Astrocyte of the cerebellum (primary cell): ENCODE measurements at regions not wholly inside any gene's neighbourhood (a gene's known extent, or its start where the extent isn't known, plus 50 kb on each side); places are given as distances from the start of the nearest gene placed in this dataset.

Source experiments
- DNase-seq: peaks from one replicate; pipeline ENCODE4 v3.0.0-alpha.2; 2011; ENCODE audit warnings: low read depth
- H3K4me3 ChIP-seq: 2 replicates; pipeline ENCODE4 v1.5.1; 2011; ENCODE audit warnings: mild to moderate bottlenecking, low read depth, low read length, moderate library complexity
- in situ Hi-C: cut with HindIII; loops from 2 replicates; pipeline ENCODE4 v1.10.0; 2017; ENCODE audit warnings: low sequenced_read_pairs
- TF ChIP-seq, protein P1 (sequence below): IDR thresholded peaks from 2 replicates; pipeline ENCODE4 v1.5.1; 2012; ENCODE audit warnings: low read length, low read depth, moderate library complexity, mild to moderate bottlenecking; ENCODE audit errors: missing control alignments

DNA sequence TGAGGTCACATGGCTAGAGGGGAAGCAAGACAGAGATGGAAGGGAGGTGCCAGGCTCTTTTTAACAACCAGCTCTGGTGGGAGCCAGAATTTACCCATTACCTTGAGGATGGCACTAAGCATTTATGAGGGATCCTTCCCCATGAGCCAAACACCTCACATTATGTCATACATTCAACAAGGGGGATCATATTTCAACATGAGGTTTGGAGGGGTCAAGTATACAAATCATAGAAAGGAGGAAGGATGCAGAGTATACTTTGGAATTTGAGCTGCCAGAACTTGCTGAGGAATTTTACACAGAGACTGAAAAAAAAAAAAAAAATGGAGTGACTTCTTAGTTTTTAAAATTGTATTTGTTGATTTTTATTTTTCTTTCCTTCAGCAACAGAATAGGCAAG lies 891.4 kb downstream of the CCDC85A start:
- H3K4me3 ChIP-seq, result no peak overlapping the region
- TF ChIP-seq, protein P1, sequence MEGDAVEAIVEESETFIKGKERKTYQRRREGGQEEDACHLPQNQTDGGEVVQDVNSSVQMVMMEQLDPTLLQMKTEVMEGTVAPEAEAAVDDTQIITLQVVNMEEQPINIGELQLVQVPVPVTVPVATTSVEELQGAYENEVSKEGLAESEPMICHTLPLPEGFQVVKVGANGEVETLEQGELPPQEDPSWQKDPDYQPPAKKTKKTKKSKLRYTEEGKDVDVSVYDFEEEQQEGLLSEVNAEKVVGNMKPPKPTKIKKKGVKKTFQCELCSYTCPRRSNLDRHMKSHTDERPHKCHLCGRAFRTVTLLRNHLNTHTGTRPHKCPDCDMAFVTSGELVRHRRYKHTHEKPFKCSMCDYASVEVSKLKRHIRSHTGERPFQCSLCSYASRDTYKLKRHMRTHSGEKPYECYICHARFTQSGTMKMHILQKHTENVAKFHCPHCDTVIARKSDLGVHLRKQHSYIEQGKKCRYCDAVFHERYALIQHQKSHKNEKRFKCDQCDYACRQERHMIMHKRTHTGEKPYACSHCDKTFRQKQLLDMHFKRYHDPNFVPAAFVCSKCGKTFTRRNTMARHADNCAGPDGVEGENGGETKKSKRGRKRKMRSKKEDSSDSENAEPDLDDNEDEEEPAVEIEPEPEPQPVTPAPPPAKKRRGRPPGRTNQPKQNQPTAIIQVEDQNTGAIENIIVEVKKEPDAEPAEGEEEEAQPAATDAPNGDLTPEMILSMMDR, result no peak
- no peak for DNase-seq
- in situ Hi-C loops, result no loop called here

DNA sequence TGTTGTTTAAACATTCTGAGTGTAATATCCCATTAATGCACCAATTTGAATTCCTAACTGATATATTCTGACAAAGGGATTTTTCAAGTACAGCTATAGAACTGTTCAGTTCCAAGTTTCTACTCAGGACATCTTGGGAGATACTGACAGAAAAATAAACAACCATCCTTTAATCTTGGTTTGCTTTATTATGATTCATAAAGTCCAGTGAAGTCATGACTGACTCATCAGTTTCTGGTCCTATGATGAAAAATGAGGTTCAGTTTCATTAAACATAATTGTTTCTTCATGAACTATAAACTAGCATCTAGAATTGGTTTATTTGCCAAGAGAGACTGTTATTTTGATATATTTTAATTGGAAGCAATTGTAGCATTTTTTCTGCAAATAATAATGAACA lies 896.2 kb downstream of the CCDC85A start:
- in situ Hi-C loops, result no loop called here
- DNase-seq, result no peak
- TF ChIP-seq, protein P1, result no peak
- no peak overlapping the region for H3K4me3 ChIP-seq

DNA sequence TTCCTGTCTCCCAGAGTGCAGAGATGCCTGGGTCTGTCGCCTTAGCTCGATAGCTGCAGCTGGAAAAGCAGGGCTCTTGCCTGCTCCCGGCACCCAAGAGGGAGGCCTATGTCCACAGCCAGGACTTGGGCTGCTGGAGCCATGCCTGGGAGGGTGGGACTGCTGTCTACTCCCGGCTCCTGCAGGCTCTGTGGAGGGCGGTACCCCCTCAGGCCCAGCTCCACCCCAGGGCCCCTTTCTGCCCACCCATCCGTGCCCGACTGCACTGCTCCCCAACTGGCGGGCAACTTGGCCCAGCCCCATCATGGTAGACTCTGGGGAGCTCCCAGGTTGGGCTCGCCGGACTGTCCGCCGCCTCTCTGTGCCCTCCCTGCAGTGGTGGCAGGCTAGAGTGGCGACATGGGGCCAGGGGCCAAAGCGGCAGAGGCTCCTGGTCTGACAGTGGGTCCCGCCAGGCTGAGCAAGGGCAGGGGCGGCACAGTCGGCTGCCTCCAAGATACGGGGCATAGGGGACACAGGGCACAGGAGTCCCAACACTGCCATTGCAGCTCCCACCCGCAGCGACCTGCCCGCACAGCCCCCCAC lies 901.0 kb downstream of the CCDC85A start:
- no peak for DNase-seq
- no peak overlapping the region for H3K4me3 ChIP-seq
- TF ChIP-seq, protein P1, result no peak
- in situ Hi-C loops, result no loop called here

DNA sequence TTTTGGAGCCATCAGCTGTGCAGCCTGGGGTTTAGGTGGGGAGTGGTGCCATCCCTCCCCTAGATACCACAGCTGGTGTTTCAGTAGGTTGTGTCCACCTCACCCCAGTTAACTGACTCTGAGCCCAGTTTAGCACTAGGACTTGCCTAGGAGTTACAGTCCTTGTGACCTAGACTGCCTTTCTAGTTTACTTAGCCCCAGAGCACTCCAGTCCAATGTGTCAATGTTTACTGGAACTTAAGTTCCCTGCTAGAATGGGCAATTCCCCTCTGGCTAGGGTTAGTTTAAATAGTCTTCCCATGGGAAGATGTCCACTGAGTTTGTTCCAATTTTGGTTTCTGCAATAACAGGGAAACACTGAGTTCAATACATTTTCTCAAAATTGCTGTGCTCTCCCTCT lies 909.2 kb downstream of the CCDC85A start:
- DNase-seq, result no peak
- in situ Hi-C loops, result no loop called here
- H3K4me3 ChIP-seq, result no peak overlapping the region
- TF ChIP-seq, protein P1, result no peak

DNA sequence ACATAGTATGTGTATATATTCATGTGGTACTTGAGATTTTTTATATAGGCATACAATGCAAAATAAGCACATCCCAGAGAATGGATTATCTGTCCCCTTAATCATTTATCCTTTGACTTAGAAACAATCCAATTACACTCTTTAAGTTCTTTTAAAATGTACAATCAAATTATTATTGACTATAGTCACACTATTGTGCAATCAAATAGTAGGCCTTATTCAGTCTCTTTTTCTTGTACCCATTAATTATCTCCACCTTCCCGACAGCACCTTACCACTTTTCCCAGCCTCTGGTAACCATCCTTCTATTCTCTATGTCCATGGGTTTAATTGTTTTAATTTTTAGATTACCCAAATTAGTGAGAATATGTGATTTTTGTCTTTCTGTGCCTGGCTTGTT lies 914.1 kb downstream of the CCDC85A start:
- TF ChIP-seq, protein P1, result no peak
- in situ Hi-C loops, result no loop called here
- DNase-seq, result no peak
- H3K4me3 ChIP-seq, result no peak overlapping the region

DNA sequence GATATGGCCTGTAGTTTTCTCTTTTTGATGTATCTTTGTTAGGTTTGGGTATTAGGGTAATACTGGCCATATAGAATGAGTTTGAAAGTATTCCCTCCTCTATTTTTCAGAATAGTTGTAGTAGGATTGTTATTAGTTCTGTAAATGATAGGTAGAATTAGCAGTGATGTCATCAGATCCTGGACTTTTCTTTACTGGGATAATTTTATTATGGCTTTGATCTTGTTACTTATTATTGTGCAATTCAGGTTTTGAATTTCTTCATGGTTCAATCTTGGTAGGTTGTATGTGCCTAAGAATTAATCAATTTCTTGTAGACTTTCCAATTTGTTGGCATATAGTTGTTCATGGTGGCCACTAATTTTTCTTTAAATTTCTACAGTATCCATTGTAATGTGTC lies 916.6 kb downstream of the CCDC85A start:
- in situ Hi-C loops, result no loop called here
- DNase-seq, result no peak
- TF ChIP-seq, protein P1, result no peak
- H3K4me3 ChIP-seq, result no peak overlapping the region

DNA sequence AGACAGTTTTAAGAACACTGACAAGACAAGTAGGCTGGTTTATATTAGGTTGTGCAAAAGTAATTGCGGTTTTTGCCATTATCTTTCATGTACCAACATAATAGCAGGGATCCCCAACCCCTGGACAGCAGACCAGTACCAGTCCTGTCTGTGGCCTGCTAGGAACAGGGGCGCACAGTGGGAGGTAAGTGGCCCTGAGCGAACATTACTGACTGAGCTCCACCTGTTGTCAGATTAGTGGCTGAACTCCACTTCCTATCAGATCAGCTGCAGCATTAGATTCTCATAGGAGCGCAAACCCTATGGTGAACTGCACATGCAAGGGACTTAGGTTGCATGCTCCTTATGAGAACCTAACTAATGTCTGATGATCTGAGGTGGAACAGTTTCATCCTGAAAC lies 921.9 kb downstream of the CCDC85A start:
- no peak for DNase-seq
- no peak overlapping the region for H3K4me3 ChIP-seq
- in situ Hi-C loops, result no loop called here
- TF ChIP-seq, protein P1, result no peak
